ENCODE measurements at regions not wholly inside any gene's neighbourhood (a gene's known extent, or its start where the extent isn't known, plus 50 kb on each side); places are given as distances from the start of the nearest gene placed in this dataset.
A peak's percentile ranks its signal among the peaks of the same experiment; 100 is the strongest.

GRCh38 chr2:181305301-181306123 is 151.7 kb upstream of the ITGA4 start:
- DNase-seq (ENCODE audit: low read depth in 2 of 2), result no peak

DNA sequence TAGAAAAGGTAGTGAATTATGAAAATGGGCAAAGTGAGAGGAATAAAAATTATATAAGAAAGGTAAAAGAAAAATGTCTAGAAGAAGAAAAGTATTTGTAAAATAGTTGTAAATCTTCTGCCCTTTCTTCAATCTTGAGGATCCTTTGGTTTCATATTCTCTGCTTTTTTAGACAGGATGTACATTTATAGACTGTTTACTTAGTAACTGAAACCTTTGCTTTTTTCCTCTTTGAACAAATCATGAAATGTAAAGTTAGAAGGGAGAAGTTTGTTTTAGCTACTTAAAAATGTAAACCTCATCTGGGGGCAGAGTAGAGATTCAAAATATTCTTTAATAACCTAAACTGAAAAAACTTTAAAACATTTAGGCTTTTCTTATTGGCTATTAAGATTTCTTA is 150.4 kb upstream of the ITGA4 start:
- no peak for DNase-seq (ENCODE audit: low read depth in 2 of 2)

DNA sequence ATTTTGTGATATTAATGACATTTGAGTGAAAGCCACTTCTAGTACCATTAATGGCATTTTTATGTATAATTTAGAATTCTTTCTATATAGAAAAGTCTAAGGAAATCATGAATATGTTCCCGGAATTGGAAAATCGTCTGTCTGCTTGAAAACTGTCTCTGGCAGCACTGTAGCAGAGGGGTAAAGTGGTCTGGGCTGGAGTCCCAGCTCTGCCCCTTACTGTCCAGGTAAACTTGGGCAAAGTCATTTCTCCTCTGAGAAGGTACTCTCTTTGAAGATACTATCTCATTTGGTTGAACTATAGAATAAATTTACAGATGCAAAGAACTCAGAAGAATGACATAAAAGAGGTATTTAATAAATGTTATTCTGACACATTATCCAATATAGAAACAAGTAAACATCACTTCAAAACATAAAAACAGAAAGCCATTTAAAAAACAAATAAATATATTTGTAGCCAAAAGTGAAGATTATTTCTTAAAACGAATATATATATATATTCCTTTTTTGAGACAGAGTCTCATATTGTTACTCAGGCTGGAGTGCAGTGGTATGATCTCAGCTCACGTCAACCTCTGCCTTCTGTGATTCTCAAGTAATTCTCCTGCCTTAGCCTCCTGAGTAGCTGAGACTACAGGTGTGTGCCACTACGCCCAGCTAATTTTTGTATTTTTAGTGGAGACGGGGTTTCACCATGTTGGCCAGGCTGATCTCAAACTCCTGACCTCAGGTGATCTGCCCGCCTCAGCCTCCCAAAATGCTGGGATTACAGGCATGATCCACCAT is 149.8 kb upstream of the ITGA4 start:
- no peak for DNase-seq (ENCODE audit: low read depth in 2 of 2)

- no peak for DNase-seq (ENCODE audit: low read depth in 2 of 2)
Observed at GRCh38 chr2:181308766-181309515, 148.2 kb upstream of the ITGA4 start.

GRCh38 chr2:181309586-181309985 is 147.6 kb upstream of the ITGA4 start:
- DNase-seq (ENCODE audit: low read depth in 2 of 2), result no peak

DNA sequence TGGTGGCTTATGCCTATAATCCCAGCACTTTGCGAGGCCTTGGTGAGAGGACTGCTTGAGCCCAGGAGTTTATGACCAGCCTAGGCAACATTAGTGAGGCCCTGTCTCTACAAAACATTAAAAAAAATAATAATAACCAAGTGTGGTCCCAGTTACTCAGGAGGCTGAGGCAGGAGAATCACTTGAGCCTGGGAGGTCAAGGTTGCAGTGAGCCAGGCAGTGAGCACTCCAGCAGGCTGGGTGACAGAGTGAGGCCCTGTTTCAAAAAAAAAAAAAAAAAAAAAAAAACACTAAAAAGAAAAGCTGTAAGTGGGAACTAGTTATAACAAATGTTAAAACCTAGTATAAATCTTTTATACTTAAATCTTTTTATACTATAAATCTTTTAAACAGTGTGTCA is 146.2 kb upstream of the ITGA4 start:
- DNase-seq (ENCODE audit: low read depth in 2 of 2), result no peak

GRCh38 chr2:181311837-181312236 is 145.3 kb upstream of the ITGA4 start:
- no peak for DNase-seq (ENCODE audit: low read depth in 2 of 2)

- peak in 1 of 2 donors; percentile 18 for DNase-seq (ENCODE audit: low read depth in 2 of 2)
Observed at GRCh38 chr2:181312515-181312927, 144.7 kb upstream of the ITGA4 start.

DNA sequence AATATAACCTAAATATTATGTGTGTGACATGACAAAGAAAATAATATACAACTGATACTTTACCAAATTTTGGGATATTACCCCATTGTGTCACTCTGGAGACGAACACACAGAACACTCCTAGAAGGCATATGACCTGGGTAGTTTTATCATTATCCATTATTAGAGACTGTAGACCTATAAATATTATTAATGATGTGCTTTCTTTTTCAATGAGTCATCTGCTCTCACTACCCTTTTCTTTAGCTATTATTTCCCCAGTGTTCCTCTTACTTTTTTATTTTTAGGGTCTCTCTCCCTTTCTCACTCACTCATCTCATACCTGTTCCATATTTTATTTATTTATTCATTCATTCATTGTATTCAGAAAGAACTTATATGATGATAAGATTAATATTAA is 143.3 kb upstream of the ITGA4 start:
- DNase-seq (ENCODE audit: low read depth in 2 of 2), result no peak

- no peak for DNase-seq (ENCODE audit: low read depth in 2 of 2)
Observed at GRCh38 chr2:181314551-181314950, 142.6 kb upstream of the ITGA4 start.

DNA sequence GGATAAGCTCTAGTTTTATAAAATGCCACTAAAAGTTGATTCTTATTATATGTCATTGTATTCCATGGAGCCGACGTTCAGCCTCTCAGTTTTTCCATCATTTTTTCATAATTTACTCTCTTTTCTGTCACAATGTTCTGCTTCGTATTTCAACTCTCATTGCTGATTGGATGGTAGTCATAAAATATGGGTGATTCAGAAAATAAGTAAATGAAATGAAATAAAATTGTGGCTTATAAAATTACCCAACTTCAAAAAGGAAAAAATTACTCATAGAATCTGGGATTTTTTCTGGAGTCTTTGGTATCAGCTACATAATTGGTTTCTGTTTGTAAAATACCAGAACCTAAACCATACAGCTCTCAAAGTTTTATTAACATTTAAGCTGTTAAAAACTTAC is 139.7 kb upstream of the ITGA4 start:
- DNase-seq (ENCODE audit: low read depth in 2 of 2), result no peak

DNA sequence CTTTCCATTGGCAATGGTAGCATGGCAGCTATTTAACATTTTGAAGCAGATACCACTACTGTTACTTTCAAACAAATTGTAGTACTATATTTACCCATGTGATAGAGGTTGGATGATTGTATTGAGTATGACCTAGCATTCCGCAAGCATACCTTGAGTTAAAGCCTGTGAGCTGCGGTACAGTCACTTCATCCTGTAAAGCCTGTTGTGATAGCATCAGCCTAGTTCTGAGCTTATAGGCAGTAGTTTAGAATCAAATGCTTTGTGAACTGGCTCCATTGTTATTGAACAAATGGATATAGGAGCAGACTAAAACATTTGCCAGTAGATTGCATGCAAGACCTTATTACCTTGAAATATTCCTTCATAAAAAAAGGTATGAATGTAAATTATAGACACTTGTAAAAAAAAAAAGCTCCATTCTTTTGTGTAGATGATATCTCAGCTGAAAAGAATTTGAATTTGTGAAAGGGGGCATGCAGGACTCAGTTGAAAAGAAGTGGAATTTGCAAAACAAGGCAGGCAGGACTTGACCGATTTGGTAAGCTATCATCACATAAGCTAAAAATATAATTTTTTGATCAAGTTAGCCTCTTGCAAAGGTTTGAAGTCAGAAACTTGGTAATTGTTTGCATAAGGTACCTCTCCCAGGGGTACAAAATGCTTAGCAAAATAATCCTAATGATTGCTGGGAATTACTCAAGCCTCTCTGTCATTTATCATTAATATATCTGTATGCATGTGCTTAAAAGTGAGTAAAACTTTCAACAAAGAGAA is 138.5 kb upstream of the ITGA4 start:
- no peak for DNase-seq (ENCODE audit: low read depth in 2 of 2)

DNA sequence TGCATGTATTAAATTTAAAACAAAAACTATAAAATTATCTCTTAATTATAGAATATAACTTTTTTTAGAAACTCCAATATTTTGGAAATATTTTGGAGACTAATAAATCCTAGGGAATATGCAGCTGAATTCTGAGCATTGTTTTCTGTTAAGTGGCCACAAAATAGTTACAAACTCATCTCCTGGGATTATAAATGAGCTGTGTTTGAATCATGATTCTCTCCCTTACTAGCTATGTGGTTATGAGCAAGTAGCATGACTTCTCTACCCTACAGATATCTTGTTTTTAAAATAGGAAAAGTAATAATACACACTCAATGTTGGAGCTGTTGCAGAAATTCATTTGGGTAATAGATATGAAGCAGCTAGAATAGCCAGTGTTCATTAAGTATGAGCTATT is 137.9 kb upstream of the ITGA4 start:
- DNase-seq (ENCODE audit: low read depth in 2 of 2), result no peak

DNA sequence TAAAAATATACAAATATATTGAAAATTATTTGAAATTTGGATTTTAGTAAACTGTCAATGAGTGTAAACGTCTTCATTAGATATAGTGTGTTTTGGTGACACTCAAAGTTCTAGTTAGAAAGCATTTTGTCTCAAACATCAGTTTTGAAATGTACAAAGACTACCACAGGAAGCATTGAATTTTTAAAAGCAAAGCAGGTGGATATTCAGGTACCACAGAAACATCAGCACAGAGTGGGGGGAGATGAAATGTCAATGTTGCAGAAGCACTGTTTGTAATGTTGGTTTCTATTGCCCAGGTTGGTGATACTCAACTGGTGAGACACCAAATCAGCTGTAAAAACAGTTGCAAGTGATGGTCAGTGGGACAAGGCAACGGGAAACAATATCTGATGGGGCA is 136.5 kb upstream of the ITGA4 start:
- DNase-seq (ENCODE audit: low read depth in 2 of 2), result no peak

GRCh38 chr2:181324912-181325311 is 132.3 kb upstream of the ITGA4 start:
- no peak for DNase-seq (ENCODE audit: low read depth in 2 of 2)

- DNase-seq (ENCODE audit: low read depth in 2 of 2), result no peak
Observed at GRCh38 chr2:181326661-181327060, 130.5 kb upstream of the ITGA4 start.

- DNase-seq (ENCODE audit: low read depth in 2 of 2), result no peak
Observed at GRCh38 chr2:181330286-181330685, 126.9 kb upstream of the ITGA4 start.

GRCh38 chr2:181332044-181332605 is 125.1 kb upstream of the ITGA4 start:
- no peak for DNase-seq (ENCODE audit: low read depth in 2 of 2)

DNA sequence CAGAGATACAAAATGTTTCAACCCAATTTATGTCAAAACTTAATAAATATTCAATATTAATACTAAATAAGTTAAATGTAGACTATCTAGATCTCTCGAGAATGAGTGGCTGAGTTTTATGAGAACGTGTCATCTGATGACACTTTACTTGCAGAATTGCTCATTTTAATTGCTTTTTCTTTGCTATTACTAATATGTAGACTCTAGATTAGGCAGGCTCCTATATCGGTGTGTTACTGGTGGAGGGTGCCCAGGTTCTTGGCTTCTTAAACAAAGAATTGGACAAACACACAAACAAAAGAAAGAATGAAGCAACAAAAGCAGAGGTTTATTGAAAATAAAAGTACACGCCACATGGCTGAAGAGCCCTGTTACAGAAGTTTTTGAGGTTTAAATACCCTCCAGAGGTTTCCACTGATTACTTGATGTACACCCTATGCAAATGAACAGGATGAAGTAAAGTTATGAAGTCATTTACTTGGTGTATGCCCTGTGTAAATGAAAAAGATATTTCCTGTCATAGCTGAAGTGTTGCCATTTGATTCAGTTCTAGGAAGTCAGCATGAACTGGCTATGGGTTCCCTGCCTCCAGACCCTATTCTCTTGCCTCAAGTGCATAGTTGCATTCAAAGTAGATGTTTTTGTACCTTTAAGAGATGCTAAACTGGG is 122.9 kb upstream of the ITGA4 start:
- DNase-seq (ENCODE audit: low read depth in 2 of 2), result no peak

- no peak for DNase-seq (ENCODE audit: low read depth in 2 of 2)
Observed at GRCh38 chr2:181340891-181341290, 116.3 kb upstream of the ITGA4 start.
